HG03097 (cell line): ENCODE measurements at regions not wholly inside any gene's neighbourhood (a gene's known extent, or its start where the extent isn't known, plus 50 kb on each side); places are given as distances from the start of the nearest gene placed in this dataset.

Source experiments
- ATAC-seq: cut with Tn5 transposase; IDR thresholded peaks from one replicate; pipeline ENCODE4 v1.9.1; 2021; ENCODE audit not compliant: unreplicated experiment, low FRiP score

- ATAC-seq, result no peak
These were observed 223.1 kb downstream of the RBM43 start for GRCh38 chr2:151038516-151038915.

GRCh38 chr2:151037434-151037833 lies 224.2 kb downstream of the RBM43 start:
- ATAC-seq, result no peak

GRCh38 chr2:151033271-151034248 lies 228.1 kb downstream of the RBM43 start:
- ATAC-seq, result no peak

- ATAC-seq, result no peak
These were observed 228.9 kb downstream of the RBM43 start for GRCh38 chr2:151032741-151033191.

- ATAC-seq, result no peak
These were observed 230.9 kb downstream of the RBM43 start for GRCh38 chr2:151030663-151031230.

GRCh38 chr2:151029406-151030157 lies 232.1 kb downstream of the RBM43 start:
- ATAC-seq, result no peak

- no peak for ATAC-seq
These were observed 232.9 kb downstream of the RBM43 start for GRCh38 chr2:151028691-151029176.

- no peak for ATAC-seq
These were observed 234.5 kb downstream of the RBM43 start for GRCh38 chr2:151027151-151027550.

GRCh38 chr2:151025816-151026215 lies 235.8 kb downstream of the RBM43 start:
- no peak for ATAC-seq

- ATAC-seq, result no peak
These were observed 236.9 kb downstream of the RBM43 start for GRCh38 chr2:151024696-151025251.

- no peak for ATAC-seq
These were observed 239.8 kb downstream of the RBM43 start for GRCh38 chr2:151021747-151022452.

GRCh38 chr2:151020411-151020810 lies 241.3 kb downstream of the RBM43 start:
- no peak for ATAC-seq

GRCh38 chr2:151009437-151010175 lies 252.1 kb downstream of the RBM43 start:
- ATAC-seq, result no peak

- no peak for ATAC-seq
These were observed 254.3 kb downstream of the RBM43 start for GRCh38 chr2:151007365-151007764.

- no peak for ATAC-seq
These were observed 258.6 kb downstream of the RBM43 start for GRCh38 chr2:151002959-151003600.

- ATAC-seq, result no peak
These were observed 263.8 kb downstream of the RBM43 start for GRCh38 chr2:150997702-150998440.

- ATAC-seq, result no peak
These were observed 264.6 kb downstream of the RBM43 start for GRCh38 chr2:150997066-150997465.

- no peak for ATAC-seq
These were observed 267.6 kb downstream of the RBM43 start for GRCh38 chr2:150994076-150994475.
